ENCODE measurements at regions not wholly inside any gene's neighbourhood (a gene's known extent, or its start where the extent isn't known, plus 50 kb on each side); places are given as distances from the start of the nearest gene placed in this dataset.
"Not testable (repeated sequence)": the region's sequence is repeated elsewhere in the genome, so short reads cannot be mapped to it uniquely, and the experiment has no call there.

DNA sequence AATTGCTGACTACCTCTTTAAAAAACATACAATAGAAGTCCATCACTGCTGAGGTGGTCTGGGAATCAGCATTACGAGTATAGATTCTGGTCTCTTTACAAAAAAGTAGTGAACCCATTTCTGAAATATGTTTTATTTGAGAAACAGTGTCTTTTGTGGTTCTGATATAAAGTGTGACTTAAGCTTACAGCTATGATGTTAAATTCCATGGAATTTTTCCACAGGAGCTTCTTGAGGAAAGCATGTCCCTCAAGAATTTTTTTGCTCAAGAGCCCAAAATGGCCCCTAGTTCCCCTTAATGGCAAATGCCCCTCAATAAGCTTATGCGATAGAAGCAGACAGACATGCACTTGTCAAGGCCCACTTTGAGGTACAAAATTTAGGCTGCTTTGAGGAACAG lies 265.7 kb downstream of the FAM170A start:
- DNase-seq (ENCODE audit: low spot score), result no peak

- no peak for DNase-seq (ENCODE audit: low spot score)
Observed at GRCh38 chr5:119896826-119897536, 267.6 kb downstream of the FAM170A start.

DNA sequence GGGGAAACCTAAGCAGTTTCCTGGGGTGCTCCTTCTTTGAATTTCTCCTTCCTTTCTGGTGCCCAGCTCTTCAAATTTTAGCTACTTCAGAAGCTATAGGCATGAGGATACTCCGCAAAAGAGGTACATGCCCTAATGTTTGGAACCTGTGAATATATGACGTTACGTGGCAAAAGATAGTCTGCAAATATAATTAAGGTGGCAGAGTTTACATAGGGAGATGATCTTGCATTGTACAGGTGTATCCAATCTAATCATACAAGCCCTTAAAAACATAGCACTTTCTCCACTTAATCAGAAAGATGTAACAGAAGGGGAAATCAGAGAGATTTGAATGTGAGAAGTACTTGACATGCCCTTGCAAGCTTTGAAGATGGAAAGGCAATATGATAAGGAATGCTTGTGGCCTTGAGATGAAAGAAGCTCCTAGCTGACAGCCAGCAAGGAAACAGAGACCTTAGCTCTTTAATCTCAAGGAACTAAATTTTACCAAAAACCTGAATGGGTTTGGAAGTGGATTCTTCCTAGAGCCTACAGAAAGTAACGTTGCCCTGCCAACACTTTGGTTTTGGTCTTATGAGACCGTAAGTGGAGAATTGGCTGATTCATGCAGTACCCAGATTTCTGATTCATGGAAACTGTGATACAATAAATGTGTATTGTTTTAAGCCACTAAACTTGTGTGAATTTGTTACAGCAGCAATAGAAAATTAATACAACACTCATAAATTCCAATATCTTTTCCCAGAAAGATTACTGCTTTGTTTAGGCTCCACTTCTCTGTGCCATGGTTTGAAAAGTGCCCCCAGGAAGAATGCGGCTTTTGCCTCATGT lies 268.4 kb downstream of the FAM170A start:
- no peak for DNase-seq (ENCODE audit: low spot score)

GRCh38 chr5:119899981-119900380 lies 270.6 kb downstream of the FAM170A start:
- DNase-seq (ENCODE audit: low spot score), result no peak

- no peak for DNase-seq (ENCODE audit: low spot score)
Observed at GRCh38 chr5:119902593-119902992, 273.2 kb downstream of the FAM170A start.

DNA sequence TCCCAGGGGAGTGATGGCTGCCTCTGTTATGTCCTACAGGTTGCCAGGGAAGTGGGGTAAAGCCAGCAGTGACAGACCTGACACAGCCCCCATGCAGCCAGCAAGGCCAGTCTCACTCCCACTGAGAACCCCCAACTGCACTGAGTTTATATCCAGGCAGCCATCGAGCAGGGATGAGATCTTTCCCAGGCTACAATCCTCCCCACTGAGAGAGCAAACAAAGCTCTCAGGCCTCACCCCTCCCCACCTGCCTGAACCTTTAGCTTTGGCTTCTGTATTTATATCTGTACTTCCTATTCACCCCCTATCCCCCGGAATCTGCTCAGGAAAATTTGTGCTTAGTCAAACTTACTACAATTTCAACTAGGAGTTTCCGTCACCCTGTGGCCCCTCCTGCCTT lies 284.1 kb downstream of the FAM170A start:
- DNase-seq (ENCODE audit: low spot score), result no peak

DNA sequence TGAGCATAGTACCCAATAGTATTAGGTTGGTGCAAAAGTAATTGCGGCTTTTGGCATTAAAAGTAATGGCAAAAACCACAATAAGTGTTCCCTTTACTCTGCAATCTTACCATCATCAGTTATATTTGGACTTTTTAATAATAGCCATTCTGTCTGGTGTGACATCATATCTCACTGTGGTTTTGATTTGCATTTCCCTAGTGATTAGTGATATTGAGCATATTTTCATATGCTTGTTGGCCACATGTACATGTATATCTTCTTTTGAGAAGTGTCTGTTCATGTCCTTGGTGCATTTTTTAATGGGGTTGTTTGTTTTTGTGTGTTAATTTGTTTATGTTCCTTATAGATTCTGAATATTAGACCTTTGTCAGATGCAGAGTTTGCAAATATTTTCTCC lies 289.9 kb downstream of the FAM170A start:
- no peak for DNase-seq (ENCODE audit: low spot score)

DNA sequence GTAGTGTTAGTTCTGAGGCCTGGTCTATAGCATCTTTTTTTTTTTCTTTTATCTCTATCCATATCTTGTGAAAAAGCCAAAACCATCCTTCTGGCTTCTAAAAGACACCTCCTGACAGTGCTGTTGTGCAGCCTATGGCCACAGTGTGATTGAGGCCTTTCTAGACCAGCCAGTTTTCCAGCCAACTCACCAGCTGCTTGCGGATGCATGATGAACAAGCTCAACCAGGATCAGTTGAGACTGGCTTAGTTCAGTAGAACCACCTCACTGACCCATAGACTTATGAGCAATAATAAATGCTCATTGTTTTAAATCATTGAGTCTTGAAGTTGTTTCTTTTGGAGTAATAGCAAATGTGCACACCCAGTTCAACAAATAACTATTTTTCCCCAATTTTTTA lies 296.9 kb downstream of the FAM170A start:
- no peak for DNase-seq (ENCODE audit: low spot score)

DNA sequence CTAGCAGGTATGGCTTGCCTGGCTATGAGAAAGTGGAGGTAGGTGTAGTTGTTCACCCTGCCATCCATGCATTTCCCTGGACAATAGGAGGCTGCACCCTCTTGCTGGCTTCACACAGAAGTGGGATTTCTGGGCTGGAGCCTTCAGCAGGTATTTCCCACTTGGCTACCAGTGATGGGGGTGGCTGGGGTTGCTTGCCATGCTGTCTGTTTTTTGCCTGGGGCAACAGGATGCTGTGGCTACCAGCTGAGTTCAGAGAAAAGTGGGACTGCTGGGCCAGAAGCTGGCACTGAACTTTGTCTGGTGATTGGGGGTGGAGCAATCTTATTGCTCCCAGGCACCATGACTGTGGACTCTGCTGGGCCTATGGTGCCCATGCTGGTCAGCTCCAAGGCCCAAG lies 299.6 kb downstream of the FAM170A start:
- no peak for DNase-seq (ENCODE audit: low spot score)

GRCh38 chr5:119930490-119930889 lies 301.1 kb downstream of the FAM170A start:
- no peak for DNase-seq (ENCODE audit: low spot score)

GRCh38 chr5:119943148-119943547 lies 313.8 kb downstream of the FAM170A start:
- no peak for DNase-seq (ENCODE audit: low spot score)

DNA sequence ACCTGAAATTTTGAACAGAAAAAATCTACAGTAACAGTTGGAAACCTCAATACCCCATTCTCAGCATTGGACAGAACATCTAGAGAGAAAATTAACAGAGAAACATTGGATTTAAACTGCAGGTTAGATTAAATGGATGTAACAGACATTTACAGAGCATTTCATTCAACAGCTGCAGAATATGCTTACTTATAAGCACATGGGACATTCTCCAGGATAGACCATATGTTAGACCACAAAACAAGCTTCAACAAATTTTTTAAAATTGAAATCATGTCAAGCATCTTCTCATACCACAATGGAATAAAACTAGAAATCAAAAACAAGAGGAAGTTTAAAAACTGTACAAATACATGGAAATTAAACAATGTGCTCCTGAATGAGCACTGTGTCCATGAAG lies 316.3 kb downstream of the FAM170A start:
- DNase-seq (ENCODE audit: low spot score), result no peak

- no peak for DNase-seq (ENCODE audit: low spot score)
Observed at GRCh38 chr5:119948162-119948561, 318.8 kb downstream of the FAM170A start.

DNA sequence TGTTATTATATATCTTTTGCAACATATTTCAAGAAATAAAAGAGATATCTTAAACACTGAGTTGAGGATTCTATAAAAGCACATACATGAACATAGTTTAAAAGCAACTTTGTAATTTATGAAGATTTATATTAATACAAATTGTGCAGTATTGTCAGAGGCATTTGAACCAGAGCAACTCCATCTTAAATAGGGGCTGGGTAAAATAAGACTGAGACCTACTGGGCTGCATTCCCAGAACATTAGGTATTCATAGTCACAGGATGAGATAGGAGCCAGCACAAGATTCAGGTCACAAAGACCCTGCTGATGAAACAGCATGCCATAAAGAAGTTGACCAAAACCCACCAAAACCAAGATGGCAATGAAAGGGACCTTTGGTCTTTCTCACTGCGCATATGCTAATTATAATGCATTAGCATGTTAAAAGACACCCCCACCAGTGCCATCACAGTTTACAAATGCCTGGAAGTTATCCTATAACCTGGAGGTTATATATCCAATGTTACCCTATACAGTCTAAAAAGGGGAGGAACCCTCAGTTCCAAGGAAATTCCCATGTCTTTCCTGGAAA lies 320.2 kb downstream of the FAM170A start:
- DNase-seq (ENCODE audit: low spot score), result no peak

DNA sequence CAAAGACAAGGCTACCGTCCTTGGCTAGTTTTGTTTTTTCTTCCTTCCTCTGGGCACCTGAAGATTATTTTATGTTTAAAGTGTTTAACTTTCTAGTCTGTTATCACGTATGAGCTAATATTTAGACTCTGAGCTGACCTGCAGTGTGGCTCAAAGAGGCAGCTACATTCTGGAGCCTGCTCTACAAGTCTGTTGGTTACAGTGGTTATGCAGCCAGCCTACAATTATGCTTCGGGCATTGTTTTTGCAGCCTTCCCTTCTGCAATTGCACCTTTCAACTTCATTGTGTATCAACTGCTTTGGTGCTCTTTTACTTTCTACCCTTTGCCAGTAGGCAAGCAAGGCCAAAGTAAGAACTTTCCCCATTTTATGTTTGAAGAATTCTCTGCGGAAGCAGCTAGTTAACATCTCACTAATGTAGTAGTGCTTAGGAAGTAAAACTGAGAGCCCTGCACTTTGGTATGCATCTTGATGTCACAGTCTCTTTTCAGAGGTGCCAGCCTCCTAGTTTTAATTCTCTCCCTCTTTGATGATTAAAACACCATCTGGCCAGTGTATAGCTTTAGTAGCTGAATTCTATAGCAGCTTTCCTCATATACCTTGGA lies 322.1 kb downstream of the FAM170A start:
- no peak for DNase-seq (ENCODE audit: low spot score)

DNA sequence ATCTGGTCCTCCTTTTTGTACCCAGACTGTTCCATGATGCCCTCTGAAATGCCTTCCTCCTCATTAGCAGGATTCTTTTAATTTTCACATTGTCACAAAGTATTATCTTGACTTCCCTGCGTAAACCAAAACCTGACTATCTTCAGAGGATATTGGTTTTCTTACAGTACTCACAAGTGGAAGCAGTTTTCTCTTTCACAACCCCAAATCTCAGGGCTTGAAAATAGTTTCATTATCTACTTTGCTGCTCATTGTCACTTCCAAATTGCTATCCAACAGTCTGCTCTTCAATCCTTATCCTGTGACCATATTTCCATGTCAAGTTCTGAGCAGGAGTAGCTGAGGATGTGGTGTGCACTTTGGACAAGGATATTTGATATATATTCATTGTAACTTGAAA lies 324.1 kb downstream of the FAM170A start:
- no peak for DNase-seq (ENCODE audit: low spot score)

GRCh38 chr5:119954106-119954505 lies 324.7 kb downstream of the FAM170A start:
- no peak for DNase-seq (ENCODE audit: low spot score)

GRCh38 chr5:119961993-119962392 lies 332.6 kb downstream of the FAM170A start:
- no peak for DNase-seq (ENCODE audit: low spot score)

DNA sequence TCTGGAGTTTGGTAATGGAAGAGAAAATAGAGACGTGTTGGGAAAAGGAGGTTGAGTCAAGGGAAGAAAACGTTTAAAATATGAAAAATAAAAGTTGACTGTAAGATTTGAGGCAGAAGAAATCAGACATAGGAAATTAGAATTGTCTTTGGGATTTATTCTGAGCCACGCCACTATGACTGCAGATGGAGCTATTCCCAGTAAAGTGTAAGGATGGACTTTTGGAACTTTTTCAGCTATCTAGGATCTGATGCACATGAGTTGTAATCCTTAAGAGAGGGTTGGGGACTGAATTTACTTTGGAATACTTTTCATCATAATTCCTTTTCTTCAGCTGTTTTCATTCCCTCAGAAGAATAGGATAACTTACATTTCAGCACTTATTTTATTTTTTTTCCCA lies 336.7 kb downstream of the FAM170A start:
- no peak for DNase-seq (ENCODE audit: low spot score)

GRCh38 chr5:119968690-119969089 lies 339.3 kb downstream of the FAM170A start:
- no peak for DNase-seq (ENCODE audit: low spot score)

GRCh38 chr5:119987077-119987476 lies 357.7 kb downstream of the FAM170A start:
- not testable (repeated sequence) for DNase-seq (ENCODE audit: low spot score)

GRCh38 chr5:119991625-119992024 lies 362.3 kb downstream of the FAM170A start:
- DNase-seq (ENCODE audit: low spot score), result no peak

DNA sequence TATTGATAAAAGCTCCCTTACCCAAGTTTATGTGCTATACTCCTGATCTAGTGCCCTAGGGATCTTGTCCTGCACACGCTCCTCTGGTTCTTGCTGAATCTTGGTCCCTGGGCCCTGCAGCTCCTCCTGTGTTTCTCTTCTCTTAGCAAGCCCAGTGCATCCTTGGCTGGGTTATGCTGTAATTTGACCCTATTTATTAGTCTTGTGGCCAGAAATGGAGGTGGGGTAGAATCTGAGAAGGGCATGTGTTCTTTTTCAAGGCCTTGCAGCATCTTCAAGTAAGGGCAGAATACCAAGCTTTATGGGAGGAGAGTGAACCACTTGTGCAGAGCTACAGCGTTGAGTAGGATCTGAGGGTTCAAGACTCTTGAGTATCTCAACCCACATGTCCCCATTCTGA lies 366.8 kb downstream of the FAM170A start:
- no peak for DNase-seq (ENCODE audit: low spot score)
